ENCODE measurements at regions not wholly inside any gene's neighbourhood (a gene's known extent, or its start where the extent isn't known, plus 50 kb on each side); places are given as distances from the start of the nearest gene placed in this dataset.

- no peaks in the 10 kb centered on the region for H3K36me3 ChIP-seq (ENCODE audit: insufficient read depth, low read length, poor library complexity, severe bottlenecking)
- H3K4me1 ChIP-seq (ENCODE audit: insufficient read depth, low read length, poor library complexity, severe bottlenecking): no peaks in the 10 kb centered on the region
- DNase-seq (ENCODE audit: low spot score): no peak
- CTCF ChIA-PET: no interaction called here
- no TSS peak for BruUV-seq (replicated peaks)
- no peak overlapping the region for H3K4me3 ChIP-seq (ENCODE audit: low read depth, low read length, poor library complexity, severe bottlenecking)
- intact Hi-C loops (cut with micrococcal nuclease; ENCODE audit: unreplicated experiment): no loop called here
- TF ChIP-seq CTCF (conservative IDR thresholded peaks at IDR 0.05; ENCODE audit: low read depth, low read length) (no peak), EZH2 (IDR thresholded peaks at IDR 0.05; ENCODE audit: borderline replicate concordance, low read depth, low read length, poor library complexity, severe bottlenecking) (no peak)
- no peak overlapping the region for H3K27ac ChIP-seq (ENCODE audit: low read depth, low read length, poor library complexity, severe bottlenecking)
- POLR2A ChIA-PET (ENCODE audit: low non-redundant PET): no interaction called here
- no peaks in the 10 kb centered on the region for H3K9me3 ChIP-seq (ENCODE audit: low read depth, low read length, poor library complexity, severe bottlenecking)
- no peaks in the 10 kb centered on the region for H3K27me3 ChIP-seq (replicated peaks; ENCODE audit: insufficient read depth, low read depth, low read length, poor library complexity)
These were observed 168.9 kb upstream of the NOVA1 start for GRCh38 chr14:26766726-26767125.

- H3K36me3 ChIP-seq (ENCODE audit: insufficient read depth, low read length, poor library complexity, severe bottlenecking): no peaks in the 10 kb centered on the region
- H3K9me3 ChIP-seq (ENCODE audit: low read depth, low read length, poor library complexity, severe bottlenecking): no peaks in the 10 kb centered on the region
- DNase-seq (ENCODE audit: low spot score): no peak
- peaks cover 4% of the 10 kb centered on the region for H3K4me1 ChIP-seq (ENCODE audit: insufficient read depth, low read length, poor library complexity, severe bottlenecking)
- intact Hi-C loops (cut with micrococcal nuclease; ENCODE audit: unreplicated experiment): no loop called here
- no peak overlapping the region for H3K4me3 ChIP-seq (ENCODE audit: low read depth, low read length, poor library complexity, severe bottlenecking)
- H3K27ac ChIP-seq (ENCODE audit: low read depth, low read length, poor library complexity, severe bottlenecking): no peak overlapping the region
- ChIA-PET POLR2A (ENCODE audit: low non-redundant PET) (no interaction called here), CTCF (no interaction called here)
- H3K27me3 ChIP-seq (replicated peaks; ENCODE audit: insufficient read depth, low read depth, low read length, poor library complexity): no peaks in the 10 kb centered on the region
- TF ChIP-seq CTCF (conservative IDR thresholded peaks at IDR 0.05; ENCODE audit: low read depth, low read length): no peak
- TF ChIP-seq EZH2 (IDR thresholded peaks at IDR 0.05; ENCODE audit: borderline replicate concordance, low read depth, low read length, poor library complexity, severe bottlenecking): no peak
- BruUV-seq (replicated peaks): no TSS peak
These were observed 176.2 kb upstream of the NOVA1 start for GRCh38 chr14:26773906-26774593.

- H3K4me3 ChIP-seq (ENCODE audit: low read depth, low read length, poor library complexity, severe bottlenecking): peak overlapping the region; percentile 39
These were observed 178.1 kb upstream of the NOVA1 start for GRCh38 chr14:26775765-26776563.

More at GRCh38 chr14:26775765-26776563, 178.1 kb upstream of the NOVA1 start:
- CTCF ChIA-PET: no interaction called here
- intact Hi-C loops (cut with micrococcal nuclease; ENCODE audit: unreplicated experiment): no loop called here
- POLR2A ChIA-PET (ENCODE audit: low non-redundant PET): no interaction called here
- H3K36me3 ChIP-seq (ENCODE audit: insufficient read depth, low read length, poor library complexity, severe bottlenecking): no peaks in the 10 kb centered on the region
- TF ChIP-seq CTCF (conservative IDR thresholded peaks at IDR 0.05; ENCODE audit: low read depth, low read length) (no peak), EZH2 (IDR thresholded peaks at IDR 0.05; ENCODE audit: borderline replicate concordance, low read depth, low read length, poor library complexity, severe bottlenecking) (no peak)
- H3K9me3 ChIP-seq (ENCODE audit: low read depth, low read length, poor library complexity, severe bottlenecking): no peaks in the 10 kb centered on the region
- H3K27ac ChIP-seq (ENCODE audit: low read depth, low read length, poor library complexity, severe bottlenecking): peak overlapping the region; percentile 63
- H3K4me1 ChIP-seq (ENCODE audit: insufficient read depth, low read length, poor library complexity, severe bottlenecking): peaks cover 4% of the 10 kb centered on the region
- DNase-seq (ENCODE audit: low spot score): peak; percentile 90
- BruUV-seq (replicated peaks): no TSS peak
- H3K27me3 ChIP-seq (replicated peaks; ENCODE audit: insufficient read depth, low read depth, low read length, poor library complexity): no peaks in the 10 kb centered on the region

Data from A673 (cell line).